GM19023 (cell line): ENCODE measurements at regions not wholly inside any gene's neighbourhood (a gene's known extent, or its start where the extent isn't known, plus 50 kb on each side); places are given as distances from the start of the nearest gene placed in this dataset.

ENCODE experiments used
- ATAC-seq: cut with Tn5 transposase; IDR thresholded peaks from one replicate; pipeline ENCODE4 v1.9.1; 2021; ENCODE audit warnings: mild to moderate bottlenecking, moderate library complexity; ENCODE audit not compliant: unreplicated experiment

DNA sequence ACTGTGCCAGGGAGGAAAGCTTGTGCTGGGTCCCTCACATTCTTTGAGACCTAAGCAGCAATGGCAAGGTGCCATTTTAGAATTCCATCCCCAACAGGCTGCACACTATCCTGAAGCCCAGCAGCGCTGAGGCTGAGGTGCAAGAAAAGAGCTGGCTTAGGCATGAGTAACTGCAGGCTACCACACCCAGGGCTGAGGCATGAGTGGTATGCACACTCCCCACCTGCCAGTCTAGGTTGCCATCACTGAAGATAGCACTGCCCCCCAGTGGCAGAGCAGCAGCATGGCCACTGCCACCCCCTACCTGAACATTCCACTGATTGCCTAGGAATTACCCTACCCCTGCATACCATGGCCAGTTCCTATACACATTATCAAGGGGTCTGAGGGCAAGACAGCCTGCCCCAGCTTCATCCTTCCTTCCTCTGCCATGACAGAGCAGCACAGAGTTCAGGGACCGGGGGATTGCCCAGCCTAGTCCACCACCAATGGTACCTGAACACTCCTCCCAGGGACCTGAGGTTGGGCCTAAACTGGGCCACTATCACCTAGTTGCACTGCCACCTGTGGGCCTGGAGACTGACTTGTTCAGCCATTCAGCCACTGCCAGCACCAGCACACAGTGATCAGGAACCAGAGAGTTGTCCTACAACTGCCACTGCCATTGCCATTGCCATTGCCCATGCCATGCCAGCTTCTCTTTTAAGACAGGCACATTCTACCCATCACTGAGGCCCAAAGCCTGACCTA, 129.8 kb downstream of the SATB1 start:
- peak; percentile 97 for ATAC-seq

GRCh38 chr3:18290157-18290556, 135.0 kb downstream of the SATB1 start:
- no peak for ATAC-seq

- ATAC-seq, result no peak
These were observed 136.9 kb downstream of the SATB1 start for GRCh38 chr3:18288243-18288642.

DNA sequence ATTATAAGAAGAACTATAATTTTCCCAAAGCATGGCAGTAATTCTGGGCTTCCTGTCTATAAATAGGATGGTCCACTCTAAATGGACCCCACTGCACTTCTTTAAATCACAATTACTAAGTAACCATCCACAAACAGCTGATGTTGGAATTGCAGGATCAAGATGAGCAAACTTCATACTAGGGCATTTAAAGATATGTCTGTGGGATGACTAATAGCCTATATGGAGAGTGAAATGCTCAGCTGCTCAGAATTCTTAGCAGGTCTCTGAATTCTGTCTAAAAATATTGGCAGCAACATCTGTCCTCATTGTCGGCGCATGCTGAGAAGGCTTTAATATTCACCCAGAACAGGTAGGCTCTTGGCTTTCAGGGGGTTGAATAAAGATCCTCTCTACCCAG, 140.4 kb downstream of the SATB1 start:
- no peak for ATAC-seq

- ATAC-seq, result no peak
These were observed 141.5 kb downstream of the SATB1 start for GRCh38 chr3:18283680-18284079.

GRCh38 chr3:18282507-18282906, 142.6 kb downstream of the SATB1 start:
- no peak for ATAC-seq

DNA sequence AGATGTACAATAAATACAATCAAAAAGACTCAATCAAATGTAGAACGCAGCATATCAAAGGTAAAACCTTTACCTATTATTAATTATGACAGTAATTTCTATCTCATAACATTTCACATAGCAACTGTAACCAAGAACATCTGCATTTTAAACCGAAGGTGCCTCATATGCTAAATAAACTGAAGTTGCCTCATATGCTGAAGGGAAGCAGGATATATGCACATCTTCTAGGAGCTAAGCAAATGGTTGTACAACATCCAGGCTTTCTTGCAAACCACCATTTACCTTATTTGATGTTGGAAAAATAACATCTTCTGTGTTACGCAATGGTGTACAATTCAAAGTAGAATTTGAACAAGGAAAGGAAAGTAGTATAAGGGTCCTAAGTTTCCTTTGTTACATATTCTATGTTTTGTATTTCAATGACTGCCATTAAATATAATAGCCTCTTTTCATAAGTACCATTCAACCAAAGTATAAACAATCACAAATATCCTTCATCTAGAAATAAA, 145.9 kb downstream of the SATB1 start:
- ATAC-seq, result no peak

GRCh38 chr3:18264853-18265252, 160.3 kb downstream of the SATB1 start:
- ATAC-seq, result no peak

DNA sequence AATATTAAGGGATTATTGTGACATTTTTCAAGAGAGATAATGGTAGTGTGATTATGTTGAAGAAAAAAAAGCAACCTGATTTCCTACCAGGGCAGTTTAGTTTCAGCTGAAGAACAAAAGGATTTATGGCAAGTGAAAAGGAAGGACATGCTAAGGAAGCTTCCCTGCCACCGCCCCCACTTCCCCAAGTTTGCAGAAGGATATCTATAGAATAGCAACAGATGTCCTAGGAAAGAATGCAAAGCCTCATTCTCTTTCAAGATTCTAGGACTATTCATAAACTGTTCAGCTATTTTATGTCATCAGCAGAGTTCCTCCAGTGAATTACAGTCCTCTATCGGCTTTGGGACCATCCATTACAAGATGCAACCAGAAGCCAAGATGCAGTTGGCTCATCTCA, 160.8 kb downstream of the SATB1 start:
- ATAC-seq, result no peak

GRCh38 chr3:18258492-18258891, 166.6 kb downstream of the SATB1 start:
- no peak for ATAC-seq

- no peak for ATAC-seq
These were observed 172.6 kb downstream of the SATB1 start for GRCh38 chr3:18252578-18252977.

DNA sequence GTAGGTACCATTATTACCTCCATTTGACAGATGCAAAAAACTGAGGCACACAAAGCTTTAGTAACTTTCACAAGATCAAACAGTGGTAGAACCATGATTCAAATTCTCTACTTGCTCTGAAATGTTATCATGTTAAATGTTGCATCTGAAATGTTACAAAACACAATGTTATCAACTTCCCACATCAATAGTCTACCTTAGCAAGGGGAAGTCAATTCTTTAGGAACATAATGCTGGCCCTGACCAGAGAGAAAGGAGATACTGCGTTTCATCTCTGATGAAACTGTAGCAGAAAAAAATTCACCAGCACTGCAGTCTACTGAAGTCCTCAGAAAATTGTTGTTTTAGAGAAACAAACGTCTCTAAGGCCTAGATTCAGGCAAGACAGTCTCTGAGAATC, 174.1 kb downstream of the SATB1 start:
- no peak for ATAC-seq

- no peak for ATAC-seq
These were observed 176.0 kb downstream of the SATB1 start for GRCh38 chr3:18249126-18249525.

DNA sequence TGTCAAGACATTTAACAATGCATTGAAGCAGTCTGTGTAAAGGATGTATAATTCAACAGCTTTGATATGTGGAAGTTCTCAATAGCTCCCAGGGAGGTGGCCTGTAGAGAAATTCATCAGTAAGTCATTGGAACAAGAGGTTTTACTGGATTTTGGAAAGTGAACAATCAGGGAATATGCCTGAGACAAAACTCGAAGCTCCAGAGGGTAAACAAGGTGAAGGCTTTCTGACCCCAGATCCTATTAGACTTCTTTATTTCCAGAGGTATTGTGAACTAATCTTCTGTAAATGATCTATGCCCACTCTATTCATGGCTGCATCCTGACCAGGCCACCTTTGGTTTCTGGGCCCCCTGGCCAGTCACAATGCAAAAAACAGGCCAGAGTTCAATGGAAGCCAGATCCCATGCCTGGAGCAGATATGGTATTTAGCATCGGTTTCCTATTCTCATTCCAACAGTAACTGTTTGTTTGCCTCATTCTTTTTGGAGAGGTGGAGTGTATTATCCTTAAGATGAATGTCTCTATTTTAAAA, 177.3 kb downstream of the SATB1 start:
- ATAC-seq, result no peak

GRCh38 chr3:18247139-18247695, 177.9 kb downstream of the SATB1 start:
- ATAC-seq, result no peak

GRCh38 chr3:18246336-18247060, 178.6 kb downstream of the SATB1 start:
- ATAC-seq, result no peak

DNA sequence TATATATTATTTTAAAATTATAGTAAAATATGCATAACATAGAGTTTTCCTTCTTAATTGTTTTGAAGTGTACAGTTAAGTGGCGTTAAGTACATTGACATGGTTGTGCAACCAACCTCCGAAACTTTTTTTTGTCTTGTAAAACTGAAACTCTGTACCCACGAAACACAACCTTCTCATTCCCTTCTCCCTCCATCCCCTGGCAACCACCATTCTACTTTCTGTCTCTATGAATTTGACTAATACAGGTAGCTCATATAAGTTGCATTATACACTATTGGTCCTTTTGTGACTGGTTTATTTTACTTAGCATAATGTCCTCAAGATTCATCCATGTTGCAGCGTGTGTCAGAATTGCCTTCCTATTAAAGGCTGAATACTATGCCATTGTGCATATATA, 179.4 kb downstream of the SATB1 start:
- no peak for ATAC-seq

DNA sequence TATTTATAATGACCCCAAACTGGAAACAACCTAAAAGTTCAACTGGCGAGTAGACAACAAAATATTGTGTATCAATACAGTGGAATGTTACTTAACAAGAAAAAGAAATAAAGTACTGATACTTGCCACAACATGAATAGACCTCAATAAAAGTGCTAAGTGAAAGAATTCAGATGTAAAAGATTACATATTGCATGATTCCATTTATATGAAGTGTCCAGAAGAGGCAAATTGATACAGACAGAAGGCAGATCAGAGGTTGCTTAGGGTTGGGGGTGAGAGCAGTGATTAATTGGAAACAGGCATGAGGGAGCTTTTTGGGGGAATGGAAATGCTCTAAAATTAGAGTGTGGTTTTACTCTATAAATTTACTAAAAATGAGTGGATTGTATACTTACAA, 183.3 kb downstream of the SATB1 start:
- ATAC-seq, result no peak

GRCh38 chr3:18239674-18240073, 185.5 kb downstream of the SATB1 start:
- no peak for ATAC-seq

DNA sequence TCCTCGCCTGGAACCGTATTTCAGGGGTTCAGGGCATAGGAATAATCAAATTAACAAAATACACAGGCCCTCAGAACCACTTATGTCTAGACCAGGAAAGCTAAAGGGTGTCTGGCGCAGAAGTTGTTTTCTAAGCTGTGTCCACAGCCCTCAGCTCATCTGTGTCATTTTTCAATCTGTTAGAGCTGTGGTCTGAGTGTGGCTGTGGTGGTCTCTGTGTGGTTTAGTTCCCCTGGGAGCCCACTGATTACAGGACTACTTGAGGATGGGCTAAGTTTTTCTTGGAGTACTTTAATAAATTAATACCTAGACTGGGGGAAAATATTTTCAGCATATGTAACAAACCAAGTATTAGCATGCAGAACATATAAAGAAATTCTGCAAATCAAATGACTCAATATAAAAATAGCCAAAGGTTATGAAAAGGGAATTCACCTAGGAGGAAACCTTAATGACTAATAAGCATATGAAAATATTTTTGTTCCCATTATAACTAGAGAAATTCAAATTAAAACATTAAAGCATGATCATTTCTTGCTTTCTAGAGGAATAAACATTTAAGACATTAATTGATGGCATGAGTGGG, 186.3 kb downstream of the SATB1 start:
- no peak for ATAC-seq

DNA sequence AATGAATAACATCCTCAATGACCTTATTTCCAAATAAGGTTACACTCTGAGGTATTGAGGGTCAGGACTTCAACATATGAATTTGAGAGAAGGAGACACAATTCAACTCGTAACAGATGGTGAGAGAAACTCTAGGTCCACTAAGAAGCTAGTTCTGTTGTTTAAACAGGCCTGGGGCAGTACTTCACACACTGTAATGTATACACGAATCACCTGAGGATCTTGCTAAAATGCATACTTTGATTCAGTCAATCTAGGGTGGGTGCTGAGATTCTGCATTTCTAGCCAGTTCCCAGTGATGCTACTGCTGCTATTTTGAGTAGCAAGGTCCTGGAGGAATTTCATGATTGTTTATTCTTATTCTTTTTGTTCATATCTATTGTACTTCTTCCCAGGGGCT, 186.8 kb downstream of the SATB1 start:
- ATAC-seq, result no peak
